CMK (cell line): ENCODE measurements at regions not wholly inside any gene's neighbourhood (a gene's known extent, or its start where the extent isn't known, plus 50 kb on each side); places are given as distances from the start of the nearest gene placed in this dataset.

Source experiments
- DNase-seq: peaks from one replicate; pipeline ENCODE4 v3.0.0-alpha.2; 2010; ENCODE audit warnings: low read depth

GRCh38 chr18:61616111-61616610, 276.6 kb downstream of the RNF152 start:
- no peak for DNase-seq

DNA sequence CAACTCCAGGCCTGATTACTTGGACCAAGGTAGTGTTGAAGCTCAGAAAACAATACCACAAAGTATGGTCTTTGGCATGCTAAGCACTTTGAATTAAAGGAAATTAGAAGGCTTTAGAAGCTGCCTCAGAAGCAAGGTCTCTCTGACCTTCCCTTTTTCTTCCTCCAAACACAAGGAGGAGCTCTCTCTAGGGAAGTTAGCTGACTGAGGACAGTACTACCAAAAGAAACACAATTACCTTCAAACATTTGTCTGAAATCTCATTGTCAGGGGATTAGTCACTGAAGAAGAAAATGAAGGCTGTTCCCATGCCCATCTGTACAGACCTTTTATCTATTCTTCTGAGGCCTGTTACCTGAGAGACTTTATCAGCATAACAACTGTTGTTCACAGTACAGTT, 279.3 kb downstream of the CDH20 start:
- DNase-seq: no peak

DNA sequence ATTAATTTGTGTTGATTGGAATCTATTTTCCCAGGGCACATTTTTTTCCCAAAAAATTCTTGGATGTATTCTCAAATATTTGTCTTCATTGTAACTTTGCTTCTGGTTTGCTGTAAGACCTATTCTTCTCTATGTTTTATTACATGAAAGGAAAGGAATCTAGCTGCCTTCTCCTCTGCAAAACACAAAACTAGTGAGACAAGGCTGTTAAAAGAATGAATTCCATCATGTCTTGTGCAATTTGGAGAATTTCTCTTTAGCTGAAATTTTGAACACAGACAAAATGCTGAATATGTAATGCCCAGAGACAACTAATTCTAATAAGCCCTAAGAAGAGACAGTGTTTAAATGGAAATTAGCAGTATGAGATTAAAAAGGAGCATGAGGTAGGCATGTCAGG, 275.9 kb downstream of the CDH20 start:
- no peak for DNase-seq

- DNase-seq: no peak
These were observed 275.1 kb downstream of the CDH20 start for GRCh38 chr18:61608316-61608715.

- DNase-seq: no peak
These were observed 274.6 kb downstream of the CDH20 start for GRCh38 chr18:61607867-61608266.

DNA sequence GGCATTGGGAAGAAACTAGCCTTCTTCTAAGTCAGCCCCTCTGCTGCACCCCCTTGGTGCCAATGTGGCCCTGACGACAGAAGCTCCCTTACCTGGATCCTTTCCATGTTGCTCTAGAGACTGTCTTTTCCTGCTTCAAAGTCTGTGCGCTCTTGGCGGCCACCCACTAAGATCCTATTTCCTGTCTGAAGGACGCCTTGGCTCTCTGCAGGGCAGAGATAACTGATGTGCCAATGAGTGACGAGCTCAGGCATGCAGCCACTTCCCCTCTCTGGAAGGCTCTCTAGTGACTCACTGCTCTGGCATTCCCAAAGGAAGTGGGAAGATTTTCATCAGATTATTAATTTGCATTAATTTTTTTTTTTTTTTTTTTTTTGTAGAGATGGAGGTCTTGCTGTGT, 273.5 kb downstream of the CDH20 start:
- DNase-seq: peak; percentile 42

DNA sequence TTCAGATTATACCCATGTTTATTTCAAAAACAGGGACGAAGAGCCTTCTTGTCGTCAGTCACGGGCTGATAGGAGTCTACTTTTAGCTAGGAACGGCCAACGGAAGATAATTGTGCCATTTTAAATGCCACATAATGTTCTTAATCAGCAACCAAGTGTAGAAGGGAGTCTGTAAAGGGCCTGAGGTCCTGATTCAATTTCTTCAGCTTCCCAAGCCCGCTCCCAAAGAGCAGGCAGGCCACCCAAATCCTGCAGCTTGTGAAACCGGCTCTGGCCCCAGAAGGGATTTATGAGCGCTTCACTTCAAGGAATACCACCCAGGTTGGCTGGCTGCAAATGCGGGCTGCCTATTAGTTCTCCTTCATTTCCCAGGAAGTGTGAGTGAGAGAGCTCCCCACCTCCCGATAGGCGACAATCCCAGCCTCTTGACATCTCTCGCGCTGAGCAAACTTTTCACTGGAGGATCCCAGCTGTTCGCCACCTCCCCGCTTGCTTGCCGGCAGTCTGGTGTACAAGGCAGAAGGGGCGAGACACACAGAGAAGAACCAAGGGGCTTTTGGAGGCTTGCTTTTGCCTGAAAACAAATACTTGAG, 272.9 kb downstream of the CDH20 start:
- no peak for DNase-seq

- DNase-seq: no peak
These were observed 272.3 kb downstream of the CDH20 start for GRCh38 chr18:61605376-61606067.
